ENCODE measurements at regions not wholly inside any gene's neighbourhood (a gene's known extent, or its start where the extent isn't known, plus 50 kb on each side); places are given as distances from the start of the nearest gene placed in this dataset.

GRCh38 chr4:110770353-110770752 lies 147.5 kb upstream of the PITX2 start:
- H3K9me3 ChIP-seq = no peaks in the 10 kb centered on the region
- no peak for TF ChIP-seq CTCF (IDR thresholded peaks at IDR 0.05)
- no peak for DNase-seq
- H3K4me1 ChIP-seq (ENCODE audit: low read depth) = no peaks in the 10 kb centered on the region
- no peaks in the 10 kb centered on the region for H3K36me3 ChIP-seq (ENCODE audit: low read depth)
- no peak for ATAC-seq
- H3K4me3 ChIP-seq = no peak overlapping the region
- intact Hi-C loops (cut with DNase I, micrococcal nuclease) = no loop called here

- no peak for ATAC-seq
- no peaks in the 10 kb centered on the region for H3K9me3 ChIP-seq
- intact Hi-C loops (cut with DNase I, micrococcal nuclease) = no loop called here
- no peak for DNase-seq
- no peak for TF ChIP-seq CTCF (IDR thresholded peaks at IDR 0.05)
- H3K36me3 ChIP-seq (ENCODE audit: low read depth) = no peaks in the 10 kb centered on the region
- H3K4me1 ChIP-seq (ENCODE audit: low read depth) = no peaks in the 10 kb centered on the region
- H3K4me3 ChIP-seq = no peak overlapping the region
Observed at GRCh38 chr4:110778521-110778920, 155.6 kb upstream of the PITX2 start.

GRCh38 chr4:110780538-110780937 lies 157.7 kb upstream of the PITX2 start:
- DNase-seq (no peak), ATAC-seq (no peak)
- TF ChIP-seq CTCF (IDR thresholded peaks at IDR 0.05) = no peak
- Histone ChIP-seq H3K4me3 (no peak overlapping the region), H3K9me3 (no peaks in the 10 kb centered on the region), H3K36me3 (ENCODE audit: low read depth) (no peaks in the 10 kb centered on the region), H3K4me1 (ENCODE audit: low read depth) (no peaks in the 10 kb centered on the region)
- intact Hi-C loops (cut with DNase I, micrococcal nuclease) = no loop called here

DNA sequence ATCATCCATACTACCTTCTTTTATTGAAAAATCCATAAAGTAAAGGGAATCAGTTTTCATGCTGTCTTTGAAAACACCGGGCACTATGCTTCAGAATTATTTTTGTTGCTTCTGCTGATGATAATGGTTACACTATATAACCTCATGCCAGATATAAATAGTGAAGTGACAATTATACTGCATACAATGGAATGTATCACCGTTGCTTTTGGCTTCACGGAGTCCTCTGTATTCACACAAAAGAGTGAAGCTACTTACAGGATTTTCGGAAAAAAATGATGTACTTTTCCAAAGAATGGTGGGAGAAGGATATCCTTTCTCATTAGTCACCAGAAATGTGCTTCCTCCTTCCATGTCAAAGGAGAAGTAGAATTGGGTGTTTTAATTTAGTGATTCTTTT lies 159.1 kb upstream of the PITX2 start:
- H3K4me1 ChIP-seq (ENCODE audit: low read depth) = no peaks in the 10 kb centered on the region
- intact Hi-C loops (cut with DNase I, micrococcal nuclease) = no loop called here
- H3K4me3 ChIP-seq = no peak overlapping the region
- no peaks in the 10 kb centered on the region for H3K36me3 ChIP-seq (ENCODE audit: low read depth)
- no peak for TF ChIP-seq CTCF (IDR thresholded peaks at IDR 0.05)
- DNase-seq (no peak), ATAC-seq (no peak)
- H3K9me3 ChIP-seq = no peaks in the 10 kb centered on the region

DNA sequence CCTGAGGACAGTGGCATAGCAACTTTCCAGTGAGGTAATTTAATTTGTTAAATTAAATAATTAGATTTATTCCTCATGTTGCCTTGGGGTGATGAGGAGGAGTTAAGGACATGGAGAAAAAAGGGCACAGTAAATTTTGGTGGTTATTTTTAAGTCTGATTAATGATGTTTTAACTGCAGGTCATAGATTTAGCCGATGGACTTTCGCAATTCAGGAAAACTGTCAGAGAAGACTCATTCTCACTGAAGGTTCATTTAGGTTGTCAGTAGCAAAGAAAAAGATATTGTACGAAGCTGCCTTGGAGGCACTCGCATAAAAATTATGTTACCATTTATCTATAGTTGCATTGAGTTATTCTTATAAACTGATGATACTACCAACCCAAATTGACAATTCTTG lies 164.2 kb upstream of the PITX2 start:
- ATAC-seq (no peak), DNase-seq (no peak)
- TF ChIP-seq CTCF (IDR thresholded peaks at IDR 0.05) = no peak
- intact Hi-C loops (cut with DNase I, micrococcal nuclease) = no loop called here
- H3K4me3 ChIP-seq = no peak overlapping the region
- H3K36me3 ChIP-seq (ENCODE audit: low read depth) = no peaks in the 10 kb centered on the region
- H3K4me1 ChIP-seq (ENCODE audit: low read depth) = no peaks in the 10 kb centered on the region
- H3K9me3 ChIP-seq = no peaks in the 10 kb centered on the region

- intact Hi-C loops (cut with DNase I, micrococcal nuclease) = no loop called here
Observed at GRCh38 chr4:110787707-110788106, 164.8 kb upstream of the PITX2 start.

More at GRCh38 chr4:110787707-110788106, 164.8 kb upstream of the PITX2 start:
- no peak overlapping the region for H3K4me3 ChIP-seq
- H3K4me1 ChIP-seq (ENCODE audit: low read depth) = no peaks in the 10 kb centered on the region
- no peak for TF ChIP-seq CTCF (IDR thresholded peaks at IDR 0.05)
- no peaks in the 10 kb centered on the region for H3K36me3 ChIP-seq (ENCODE audit: low read depth)
- H3K9me3 ChIP-seq = no peaks in the 10 kb centered on the region
- DNase-seq (no peak), ATAC-seq (no peak)

Measured in mucosa of descending colon (tissue), 3 donors.